ENCODE measurements at regions not wholly inside any gene's neighbourhood (a gene's known extent, or its start where the extent isn't known, plus 50 kb on each side); places are given as distances from the start of the nearest gene placed in this dataset.
"Not testable (repeated sequence)": the region's sequence is repeated elsewhere in the genome, so short reads cannot be mapped to it uniquely, and the experiment has no call there.

DNA sequence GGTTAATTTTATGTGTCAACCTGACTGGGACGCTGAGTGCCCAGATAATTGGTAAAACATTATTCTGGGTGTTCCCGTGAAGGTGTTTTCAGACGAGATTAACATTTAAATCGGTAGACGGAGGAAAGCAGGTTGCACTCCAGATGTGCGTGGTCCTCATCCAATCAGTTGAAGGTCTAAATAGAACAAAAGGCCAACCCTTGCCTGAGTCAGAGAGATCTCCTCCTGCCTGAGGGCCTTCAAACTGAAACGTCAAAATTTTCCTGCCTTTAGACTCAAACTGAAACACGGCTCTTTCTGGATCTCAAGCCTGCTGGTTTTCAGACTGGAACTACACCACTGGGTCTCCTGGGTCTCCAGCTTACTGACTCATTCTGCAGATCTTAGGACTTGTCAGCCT is 70.9 kb downstream of the NPIPA5 start:
- DNase-seq (ENCODE audit: low read depth), result not testable (repeated sequence)

DNA sequence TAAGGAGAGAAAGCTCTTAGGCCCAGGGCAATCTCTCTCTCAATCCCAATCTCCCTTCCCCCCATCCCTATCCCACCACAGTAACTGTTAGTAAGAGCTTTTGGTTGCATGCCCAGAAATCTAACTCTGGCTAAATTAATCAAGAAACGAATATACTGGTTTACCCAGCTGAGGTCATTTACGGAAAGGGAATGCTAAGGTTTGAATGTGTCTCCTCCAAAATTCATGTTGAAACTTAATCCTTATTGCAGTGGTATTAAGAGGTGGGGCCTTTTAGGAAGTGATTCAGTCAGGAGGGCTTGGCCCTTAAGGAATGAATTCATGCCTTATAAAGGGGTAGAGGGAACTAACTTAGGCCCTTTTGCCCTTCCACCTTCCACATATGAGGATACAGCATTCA is 72.2 kb downstream of the NPIPA5 start:
- peak; percentile 76 for DNase-seq (ENCODE audit: low read depth)

DNA sequence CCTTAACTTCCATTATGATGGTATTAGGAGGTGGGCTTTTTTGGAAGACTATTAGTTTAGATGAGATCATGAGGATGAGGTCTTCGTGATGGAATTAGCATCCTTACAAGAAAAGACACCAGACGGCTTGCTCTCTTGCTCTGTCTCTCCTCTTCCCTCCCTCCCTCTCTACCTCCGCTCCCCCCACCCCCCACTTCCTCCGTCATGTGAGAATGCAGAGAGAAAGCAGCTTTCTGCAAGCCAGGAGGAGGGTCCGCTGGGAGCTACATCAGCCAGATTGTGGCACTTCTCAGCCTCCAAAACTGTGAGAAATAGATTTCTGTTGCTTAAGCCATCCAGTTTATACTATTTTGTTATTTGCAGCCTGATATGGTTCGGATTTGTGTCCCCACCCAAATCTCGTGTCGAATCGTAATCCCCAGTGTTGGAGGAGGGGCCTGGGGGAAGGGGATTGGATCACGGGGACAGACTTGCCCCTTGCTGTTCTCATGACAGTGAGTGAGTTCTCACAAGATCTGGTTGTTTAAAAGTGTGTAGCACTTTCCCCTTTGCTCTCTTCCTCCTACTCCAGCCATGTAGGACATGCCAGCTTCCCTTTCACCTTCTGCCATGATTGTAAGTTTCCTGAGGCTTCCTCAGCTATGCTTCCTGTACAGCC is 74.3 kb downstream of the NPIPA5 start:
- not testable (repeated sequence) for DNase-seq (ENCODE audit: low read depth)

DNA sequence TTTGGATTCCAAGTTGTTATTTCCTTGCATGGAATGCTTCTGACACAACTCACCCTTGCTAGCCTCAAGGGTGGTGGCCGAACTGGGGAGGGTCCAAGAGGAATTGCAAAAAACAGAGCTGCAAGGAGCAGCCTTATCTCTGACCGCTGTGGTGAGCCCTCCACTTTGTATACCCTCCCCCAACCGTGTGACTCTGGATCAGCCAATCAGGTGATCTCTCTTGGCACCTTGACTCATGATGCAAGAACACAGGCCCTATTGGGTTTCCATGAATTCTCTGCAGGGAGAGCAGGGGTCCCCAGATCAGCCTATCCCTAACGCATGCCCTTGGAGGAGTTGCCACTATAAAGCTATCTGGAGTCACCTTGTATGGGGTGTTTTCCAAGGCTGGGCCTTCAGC is 81.0 kb downstream of the NPIPA5 start:
- not testable (repeated sequence) for DNase-seq (ENCODE audit: low read depth)

DNA sequence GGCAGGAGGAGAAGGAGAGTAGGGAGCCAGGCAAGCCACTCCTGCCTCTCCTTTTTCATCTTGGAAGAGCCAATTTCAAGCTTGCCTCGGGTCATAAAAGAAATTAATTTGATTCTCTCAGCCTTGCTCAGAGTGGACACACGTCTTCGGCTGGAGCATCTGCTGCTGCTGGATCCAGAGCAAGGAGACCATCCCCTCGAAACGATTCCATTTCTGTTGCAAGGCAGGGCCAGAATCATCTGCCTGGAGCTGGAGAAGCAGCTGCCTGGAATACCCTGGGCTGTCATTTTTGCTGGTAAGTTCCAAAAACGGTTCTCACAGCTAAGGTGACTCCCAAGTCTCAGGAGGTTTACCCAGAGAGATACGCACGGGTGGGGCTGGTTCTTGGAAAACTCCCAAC is 103.3 kb downstream of the NPIPA5 start:
- DNase-seq (ENCODE audit: low read depth), result not testable (repeated sequence)

DNA sequence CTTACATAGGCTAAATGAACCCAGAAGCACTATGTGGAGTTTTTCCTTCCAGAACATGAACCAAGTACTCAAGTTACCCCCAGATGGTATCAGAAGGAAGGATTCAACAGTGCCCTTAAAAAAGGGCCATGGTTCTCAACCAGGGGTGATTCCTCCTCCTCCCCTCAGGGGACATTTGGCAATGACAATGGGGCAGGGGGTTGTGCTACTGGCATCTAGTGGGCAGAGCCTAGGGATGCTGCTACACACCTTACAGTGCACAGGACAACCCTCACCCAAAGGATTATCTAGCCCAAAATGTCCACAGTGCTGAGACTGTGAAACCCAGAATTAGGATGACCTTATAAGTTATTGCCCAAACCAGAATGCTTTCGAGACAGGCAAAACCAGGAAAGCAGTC is 104.1 kb downstream of the NPIPA5 start:
- not testable (repeated sequence) for DNase-seq (ENCODE audit: low read depth)

DNA sequence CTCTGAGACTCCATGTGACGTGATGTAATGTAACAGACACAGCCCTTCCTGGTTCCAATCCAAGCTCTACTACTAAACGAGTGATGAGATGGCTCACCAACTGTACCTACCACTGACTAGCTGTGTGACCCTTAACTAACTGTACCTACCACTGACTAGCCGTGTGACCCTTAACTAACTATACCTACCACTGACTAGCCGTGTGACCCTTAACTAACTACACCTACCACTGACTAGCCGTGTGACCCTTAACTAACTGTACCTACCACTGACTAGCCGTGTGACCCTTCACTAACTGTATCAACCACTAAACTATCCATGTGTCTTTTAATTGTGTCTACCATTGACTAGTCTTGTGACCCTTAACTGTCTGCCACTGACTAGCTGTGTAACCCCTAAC is 111.2 kb downstream of the NPIPA5 start:
- not testable (repeated sequence) for DNase-seq (ENCODE audit: low read depth)

DNA sequence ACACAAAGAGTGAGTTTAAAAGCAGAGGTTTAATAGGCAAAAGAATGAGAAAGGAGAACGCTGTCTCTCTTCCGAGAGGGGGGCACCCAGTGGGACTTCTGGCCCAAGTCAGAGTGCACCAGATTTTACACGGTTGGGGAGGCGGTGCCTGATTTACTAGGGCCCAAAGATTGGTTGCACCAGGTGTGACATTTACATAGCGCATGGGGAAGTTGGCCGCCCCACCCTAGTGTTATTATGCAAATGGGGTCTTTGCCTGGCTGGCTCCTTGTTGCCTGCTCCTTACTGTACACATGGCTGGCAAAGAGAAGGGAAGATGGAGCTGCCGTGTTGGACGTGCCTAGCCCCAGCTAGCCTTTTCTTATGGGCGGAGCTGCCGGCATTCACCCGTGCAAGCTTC is 115.9 kb downstream of the NPIPA5 start:
- DNase-seq (ENCODE audit: low read depth), result not testable (repeated sequence)

DNA sequence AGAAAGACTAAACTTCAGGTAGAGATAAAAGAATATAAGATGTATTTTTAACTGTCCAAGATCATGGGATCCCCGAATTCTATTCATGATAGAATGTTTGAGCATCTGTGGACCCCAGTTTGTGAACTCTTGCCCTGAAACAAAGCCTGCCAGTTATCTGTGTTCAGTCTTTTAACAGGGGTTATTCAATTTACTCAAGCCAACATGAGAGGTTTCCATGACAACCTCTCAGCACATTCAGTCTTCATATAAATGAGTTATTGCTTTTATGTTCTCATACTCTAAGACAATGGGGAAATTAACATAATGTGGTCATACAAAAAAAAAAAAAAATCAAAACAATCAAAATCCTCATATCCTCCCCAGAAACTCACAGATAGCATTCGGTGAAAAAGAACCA is 130.1 kb downstream of the NPIPA5 start:
- DNase-seq (ENCODE audit: low read depth), result not testable (repeated sequence)

DNA sequence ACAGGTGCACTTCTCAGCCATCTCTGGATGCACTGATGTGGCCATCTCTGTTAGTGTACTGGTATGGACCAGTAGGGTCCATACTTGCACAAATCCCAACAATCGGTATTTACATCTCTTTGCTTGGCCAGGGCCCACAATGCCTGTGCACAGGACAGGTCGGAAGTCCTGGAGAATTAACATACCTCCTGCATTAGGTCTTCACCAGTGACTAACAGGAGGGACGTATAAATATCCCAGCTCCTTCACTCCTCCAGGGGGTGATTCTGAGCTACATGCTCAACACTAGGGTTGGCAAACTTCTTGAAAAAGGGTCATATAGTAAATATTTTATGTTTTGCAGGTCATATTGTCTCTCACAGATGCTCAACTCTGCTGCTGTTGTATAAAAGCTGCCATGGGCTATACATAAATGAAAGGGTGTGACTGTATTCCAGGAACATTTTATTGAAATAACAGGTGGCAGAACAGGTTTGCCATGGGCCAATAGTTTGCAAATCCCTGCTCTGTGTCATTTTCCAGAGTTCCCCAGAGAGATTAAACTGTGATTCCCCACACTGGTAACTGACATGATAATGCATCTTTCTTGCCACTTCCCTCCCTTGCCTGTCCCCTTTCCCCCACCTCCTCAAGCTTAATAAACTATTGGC is 141.3 kb downstream of the NPIPA5 start:
- DNase-seq (ENCODE audit: low read depth), result not testable (repeated sequence)

DNA sequence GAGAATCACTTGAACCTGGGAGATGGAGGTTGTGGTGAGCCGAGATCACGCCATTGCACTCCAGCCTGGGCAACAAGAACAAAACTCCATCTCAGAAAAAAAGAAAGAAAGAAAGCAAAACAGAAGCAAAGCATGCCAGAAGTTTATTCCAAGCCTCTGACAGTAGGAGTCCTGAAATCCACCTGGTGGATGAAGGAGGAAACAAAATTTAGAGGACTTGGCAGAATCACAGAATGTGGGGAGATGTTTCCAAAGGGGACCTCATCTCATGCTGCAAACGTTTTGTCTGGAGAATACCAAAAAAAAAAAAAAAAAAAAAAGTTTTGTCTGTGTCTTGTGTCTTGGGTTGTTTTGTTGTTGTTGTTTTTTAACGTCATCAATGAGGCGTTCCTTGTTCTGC is 141.1 kb upstream of the RRN3 start:
- DNase-seq (ENCODE audit: low read depth), result not testable (repeated sequence)

DNA sequence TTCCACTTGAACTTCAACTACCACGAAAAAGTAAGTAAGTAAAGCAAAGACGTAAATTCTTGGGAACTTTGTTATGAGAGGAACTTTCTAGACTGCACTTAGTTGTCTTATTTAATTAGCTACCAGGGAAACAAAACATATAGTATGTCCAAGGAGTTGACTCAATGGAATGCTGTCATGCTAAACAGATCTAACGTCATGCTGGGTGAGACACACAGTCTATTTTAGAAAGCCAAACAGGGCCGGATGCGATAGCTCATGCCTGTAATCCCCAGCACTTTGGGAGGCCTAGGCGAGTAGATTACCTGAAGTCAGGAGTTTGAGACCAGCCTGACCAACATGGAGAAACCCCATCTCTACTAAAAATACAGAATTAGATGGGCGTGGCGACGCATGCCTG is 140.6 kb upstream of the RRN3 start:
- not testable (repeated sequence) for DNase-seq (ENCODE audit: low read depth)

DNA sequence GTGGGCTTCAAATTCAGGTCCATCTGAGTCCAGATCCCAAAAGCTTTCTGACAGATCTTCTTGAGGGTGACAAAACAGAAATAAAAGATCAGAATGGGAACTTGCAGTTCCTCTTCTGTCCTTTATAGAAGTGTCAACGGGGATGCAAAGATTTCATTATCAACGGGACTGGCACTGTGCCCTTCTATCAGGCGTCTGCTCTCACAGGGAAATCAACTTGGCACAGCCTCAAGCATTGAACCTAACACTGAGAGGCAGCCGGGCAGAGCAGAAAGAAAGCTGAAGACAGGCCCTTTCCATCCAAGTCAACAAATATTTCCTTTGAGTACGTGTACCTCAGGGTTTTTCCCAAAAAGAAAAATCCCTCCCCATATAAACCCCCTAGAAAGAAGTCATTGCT is 136.4 kb upstream of the RRN3 start:
- not testable (repeated sequence) for DNase-seq (ENCODE audit: low read depth)

DNA sequence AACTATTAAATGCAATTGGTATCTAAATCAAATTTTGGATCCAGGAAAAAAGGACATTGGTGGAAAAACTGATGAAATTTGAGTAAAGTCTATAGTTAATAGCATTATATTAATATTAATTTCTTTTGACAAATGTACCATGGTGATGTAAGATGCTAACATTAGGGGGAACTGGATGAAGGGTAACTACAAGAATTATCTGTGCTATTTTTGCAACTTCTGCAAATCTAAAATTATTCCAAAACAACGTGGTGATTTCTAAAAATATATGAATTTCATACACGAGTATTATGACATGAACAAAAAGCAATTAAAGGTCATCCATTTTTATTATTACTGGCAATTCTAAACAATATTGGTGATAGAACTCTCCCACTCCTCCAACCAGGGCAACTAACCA is 135.6 kb upstream of the RRN3 start:
- not testable (repeated sequence) for DNase-seq (ENCODE audit: low read depth)

DNA sequence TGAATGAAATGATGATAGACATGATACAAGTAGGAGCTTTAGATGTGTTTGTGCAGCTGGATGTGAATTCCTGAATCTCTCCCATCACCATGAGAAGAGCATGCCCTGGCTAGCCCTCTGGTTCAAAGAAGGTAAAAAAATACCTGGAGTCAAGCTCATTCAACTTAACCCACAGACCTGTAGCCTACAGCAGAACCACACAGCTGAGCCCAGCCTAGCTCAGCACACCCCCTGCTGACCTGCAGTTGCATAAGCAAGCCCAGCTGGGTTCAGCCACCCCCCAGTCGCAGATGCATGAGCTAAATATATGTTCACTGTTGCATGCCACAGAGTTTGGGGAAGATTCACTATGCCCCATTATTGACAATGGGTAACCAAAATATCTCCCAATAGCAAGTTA is 130.6 kb upstream of the RRN3 start:
- DNase-seq (ENCODE audit: low read depth), result not testable (repeated sequence)

DNA sequence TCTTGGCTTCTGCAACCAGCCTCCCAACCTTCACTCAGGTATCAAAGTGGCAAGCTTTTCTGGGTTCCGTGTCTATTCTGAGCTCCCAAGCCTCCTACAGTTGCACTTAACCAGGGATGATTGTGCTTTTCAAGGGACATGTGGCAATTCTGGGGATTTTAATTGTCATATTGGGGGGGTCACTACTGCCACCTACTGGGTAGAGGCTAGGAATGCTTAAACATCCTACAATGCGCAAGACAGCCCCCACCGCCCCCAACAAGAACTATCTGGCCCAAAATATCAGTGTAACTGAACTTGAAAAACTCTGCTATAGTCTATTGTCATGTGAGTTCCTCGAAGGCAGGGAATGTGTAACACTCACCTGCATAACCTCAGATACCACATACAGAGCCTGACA is 129.3 kb upstream of the RRN3 start:
- not testable (repeated sequence) for DNase-seq (ENCODE audit: low read depth)

DNA sequence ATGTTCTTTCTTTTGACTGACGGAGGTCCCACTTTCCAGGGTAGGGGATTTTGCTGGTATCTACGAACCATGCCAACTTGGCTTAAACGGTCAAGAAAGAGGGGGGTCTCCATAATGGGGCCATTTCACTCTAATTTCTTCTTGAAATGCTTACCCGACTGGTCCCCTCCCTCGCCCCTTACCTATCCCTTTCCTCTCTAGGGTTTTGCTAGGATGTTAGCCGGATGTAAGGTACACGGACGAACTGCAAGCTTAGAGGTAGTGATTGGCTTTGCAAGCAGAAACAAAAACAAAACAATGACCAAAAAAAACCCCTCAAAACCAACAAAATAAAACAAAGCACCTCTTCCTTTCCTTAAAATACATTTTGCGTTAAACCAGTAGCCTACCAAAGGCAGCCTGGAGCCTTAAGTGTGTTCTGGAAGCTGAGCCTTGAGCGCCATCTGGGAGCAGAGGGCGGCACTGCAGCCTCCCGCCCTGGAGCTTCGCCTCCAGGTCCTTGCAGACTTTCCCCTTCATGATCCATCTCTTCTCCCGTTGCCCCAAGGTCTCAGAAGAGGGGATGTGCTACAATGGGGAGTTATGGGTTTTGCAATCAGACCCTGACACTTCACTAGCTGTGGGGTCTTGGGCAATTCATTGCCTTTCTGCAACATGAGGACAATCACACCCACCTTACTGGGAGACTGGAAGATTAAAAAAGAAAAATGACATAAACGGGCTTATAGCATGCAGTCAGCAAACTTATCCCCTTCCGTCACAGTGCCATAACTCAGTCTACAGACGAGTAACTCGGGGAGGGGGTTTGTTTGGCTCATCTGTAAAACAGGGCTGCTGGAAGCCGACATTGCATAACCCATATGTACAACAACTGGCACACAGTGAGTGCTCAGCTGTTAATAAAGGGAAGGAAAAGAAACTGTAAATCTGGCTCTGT is 125.9 kb upstream of the RRN3 start:
- not testable (repeated sequence) for DNase-seq (ENCODE audit: low read depth)

DNA sequence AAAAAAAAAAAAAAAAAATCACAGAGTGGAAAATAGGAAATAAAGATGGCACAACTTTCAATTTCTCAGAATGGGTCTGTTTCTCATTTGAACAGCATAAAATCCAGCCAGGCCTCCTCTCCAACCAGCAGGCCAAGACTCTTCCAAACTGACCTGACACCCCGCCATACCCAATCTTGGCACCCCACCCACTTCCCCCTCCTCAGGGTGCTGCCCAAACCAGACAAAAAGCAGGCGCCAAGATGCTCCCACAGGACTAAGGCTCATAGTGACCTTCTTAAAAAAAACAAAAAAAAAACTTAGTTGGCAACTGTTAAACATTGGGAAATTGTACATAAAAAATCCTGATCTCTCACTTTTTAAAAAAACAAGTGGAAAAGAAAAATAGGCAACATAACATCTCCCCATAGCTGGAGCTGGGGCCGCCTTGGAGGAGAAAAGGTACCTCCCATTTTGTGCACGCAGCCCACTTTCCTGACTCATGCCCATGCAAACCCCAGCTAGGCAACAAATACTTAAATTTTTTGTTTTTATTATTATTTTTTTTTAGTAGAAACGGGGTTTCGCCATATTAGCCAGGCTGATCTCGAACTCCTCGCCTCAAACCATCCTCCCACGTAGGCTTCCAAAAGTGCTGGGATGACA is 124.9 kb upstream of the RRN3 start:
- not testable (repeated sequence) for DNase-seq (ENCODE audit: low read depth)

DNA sequence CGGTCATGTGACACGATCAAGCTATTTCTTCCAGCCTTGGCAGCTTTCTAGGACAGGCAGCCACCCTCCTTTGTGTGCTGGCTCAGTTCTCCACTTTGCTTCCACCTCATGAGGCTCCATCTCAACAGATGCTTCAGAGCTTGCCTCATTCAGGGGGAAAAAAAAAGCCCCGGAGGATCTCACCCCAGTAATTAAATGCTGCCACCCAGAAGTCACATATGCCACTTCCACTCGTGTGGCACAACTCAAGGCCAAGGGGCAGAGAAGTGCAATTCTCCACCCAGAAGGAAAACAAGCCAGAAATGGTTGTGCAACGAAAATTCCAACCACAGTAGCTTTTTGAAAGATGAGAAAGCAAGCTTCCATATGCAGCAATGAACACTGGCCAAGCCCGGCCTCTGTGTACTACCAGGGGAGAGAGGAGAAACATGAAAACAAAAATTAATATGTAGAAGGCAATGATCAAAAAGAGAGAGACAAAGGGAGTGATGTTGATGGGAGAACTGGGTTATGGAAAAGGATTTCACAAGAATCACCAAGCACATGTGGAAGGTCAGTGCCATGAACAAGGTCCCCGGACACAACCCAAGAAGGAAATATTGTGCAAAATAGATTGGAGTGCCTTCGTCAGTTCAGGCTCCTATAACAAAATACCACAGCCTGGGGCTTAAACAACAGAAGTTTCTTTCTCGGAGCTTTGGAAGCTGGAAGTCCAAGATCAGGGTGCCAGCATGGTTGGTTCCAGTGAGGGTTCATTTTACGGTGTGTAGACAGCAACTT is 113.3 kb upstream of the RRN3 start:
- not testable (repeated sequence) for DNase-seq (ENCODE audit: low read depth)

DNA sequence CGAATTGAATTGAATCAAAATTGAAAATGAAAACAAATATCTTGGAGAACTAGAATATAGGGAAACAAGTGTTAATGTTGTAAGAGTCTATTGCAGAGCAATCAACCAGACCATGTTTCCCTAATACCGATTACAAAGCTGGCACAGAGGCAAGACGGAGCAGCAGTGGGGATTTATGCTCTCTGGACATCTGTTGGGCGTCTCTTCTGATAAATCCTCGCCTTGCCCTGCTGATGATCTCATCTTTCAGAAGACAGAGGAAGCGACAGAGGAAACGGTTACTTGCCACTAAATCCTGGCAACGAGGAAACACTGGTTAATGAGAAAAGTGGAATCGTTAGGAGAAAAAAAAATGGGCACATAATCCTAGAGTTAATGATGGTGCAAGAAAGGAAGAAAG is 112.4 kb upstream of the RRN3 start:
- DNase-seq (ENCODE audit: low read depth), result peak; percentile 23

DNA sequence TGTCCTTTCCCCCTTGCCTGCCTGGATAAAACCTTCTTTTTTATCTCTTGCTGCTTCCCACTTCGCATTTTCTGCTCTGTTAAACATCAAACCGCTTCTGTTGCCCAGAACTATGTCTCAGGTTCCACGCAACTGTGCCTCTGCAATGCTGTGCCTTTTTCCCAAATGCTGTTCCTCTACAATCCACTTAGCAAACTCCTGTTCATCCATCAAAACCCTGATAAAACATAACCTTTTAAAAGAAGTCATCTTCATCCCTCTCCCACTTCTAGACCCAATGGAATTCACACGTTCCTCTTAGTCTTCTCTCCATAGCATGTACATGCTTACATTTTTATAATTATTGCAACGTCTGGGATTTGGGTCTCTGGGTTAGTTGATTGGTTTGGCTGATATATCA is 111.9 kb upstream of the RRN3 start:
- DNase-seq (ENCODE audit: low read depth), result not testable (repeated sequence)
